HPDE6-E6E7 (cell line): ENCODE measurements at regions not wholly inside any gene's neighbourhood (a gene's known extent, or its start where the extent isn't known, plus 50 kb on each side); places are given as distances from the start of the nearest gene placed in this dataset.
A peak's percentile ranks its signal among the peaks of the same experiment; 100 is the strongest.
"Not testable (repeated sequence)": the region's sequence is repeated elsewhere in the genome, so short reads cannot be mapped to it uniquely, and the experiment has no call there.

Experiments
- DNase-seq: peaks from one replicate; pipeline ENCODE4 v3.0.0; 2011; ENCODE audit warnings: missing footprints; ENCODE audit errors: extremely low spot score

DNA sequence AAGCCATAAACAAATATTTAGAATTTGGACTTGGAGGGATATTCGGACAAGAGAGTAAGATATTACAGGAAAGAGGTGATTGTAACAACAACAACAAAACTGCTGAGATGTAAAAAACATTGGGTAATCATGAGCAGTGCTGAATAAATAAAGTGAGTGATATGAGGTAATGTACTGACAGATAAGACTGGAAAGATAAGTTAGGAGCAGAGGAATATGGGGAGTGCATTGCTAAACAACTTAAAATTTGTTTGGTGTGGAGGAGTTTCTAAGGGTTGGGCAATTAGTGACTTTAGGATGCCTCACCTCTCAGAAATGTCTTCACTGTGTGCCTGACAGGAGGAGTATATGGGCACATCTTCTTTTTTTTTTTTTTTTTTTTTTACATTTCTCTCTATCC lies 637.8 kb upstream of the GRIA3 start:
- DNase-seq: no peak

DNA sequence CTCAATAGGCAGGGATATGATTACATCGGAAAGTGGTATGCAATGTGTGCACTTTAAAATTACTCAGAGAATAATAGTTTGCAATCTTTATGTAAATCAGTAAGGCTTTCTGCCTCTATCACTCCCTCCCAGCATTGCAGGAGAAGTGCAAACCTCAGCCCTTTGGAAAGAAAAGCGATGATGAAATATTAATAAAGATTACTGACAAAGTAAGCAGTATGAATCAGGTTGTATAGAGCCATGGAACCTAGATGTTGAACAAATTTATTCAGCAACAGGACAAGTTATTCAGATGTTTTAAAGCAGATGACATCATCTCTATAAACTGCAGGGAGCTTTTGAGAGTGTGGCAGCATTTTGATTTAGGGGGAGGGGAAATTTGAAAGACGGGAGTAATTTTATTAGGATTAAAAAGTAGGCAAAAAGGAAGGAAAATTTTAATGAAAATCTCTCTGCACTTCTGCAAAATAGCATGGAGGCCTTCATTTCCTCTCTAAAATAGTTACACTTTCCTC lies 631.7 kb upstream of the GRIA3 start:
- DNase-seq: no peak

DNA sequence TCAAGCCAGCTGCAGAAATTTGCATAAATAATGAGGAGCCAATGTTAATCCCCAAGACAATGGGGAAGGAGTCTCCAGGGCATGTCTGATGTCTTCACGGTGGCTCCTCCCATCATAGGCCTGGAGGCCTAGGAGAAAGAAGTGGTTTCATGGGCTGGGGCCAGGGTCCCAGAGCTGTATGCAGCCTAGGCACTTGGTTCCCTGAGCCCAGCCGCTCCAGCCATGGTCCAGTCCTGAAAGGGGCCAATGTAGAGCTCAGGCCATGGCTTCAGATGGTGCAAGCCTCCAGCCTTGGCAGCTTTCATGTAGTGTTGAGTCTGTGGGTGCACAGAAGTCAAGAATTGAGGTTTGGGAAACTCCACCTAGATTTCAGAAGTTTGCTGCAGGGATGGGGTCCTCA lies 628.2 kb upstream of the GRIA3 start:
- no peak for DNase-seq

DNA sequence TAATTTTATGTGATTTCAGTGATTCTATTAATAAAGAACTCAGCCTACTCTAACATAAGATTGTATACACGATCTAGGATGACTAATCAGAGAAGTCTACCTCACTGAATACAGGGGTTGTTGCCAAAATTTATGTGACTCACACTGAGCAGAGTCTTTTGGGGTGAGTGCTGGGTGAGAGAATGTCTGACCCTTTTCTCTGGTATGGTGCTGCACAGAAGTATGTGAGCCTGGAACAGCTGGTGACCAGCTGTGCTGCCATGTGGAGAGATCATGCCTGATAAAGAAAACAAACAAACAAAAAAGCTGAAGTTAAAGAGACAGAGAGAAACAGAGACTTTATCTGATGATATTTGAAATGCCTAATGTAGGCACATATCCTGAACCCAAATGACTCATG lies 618.1 kb upstream of the GRIA3 start:
- peak; percentile 22 for DNase-seq

DNA sequence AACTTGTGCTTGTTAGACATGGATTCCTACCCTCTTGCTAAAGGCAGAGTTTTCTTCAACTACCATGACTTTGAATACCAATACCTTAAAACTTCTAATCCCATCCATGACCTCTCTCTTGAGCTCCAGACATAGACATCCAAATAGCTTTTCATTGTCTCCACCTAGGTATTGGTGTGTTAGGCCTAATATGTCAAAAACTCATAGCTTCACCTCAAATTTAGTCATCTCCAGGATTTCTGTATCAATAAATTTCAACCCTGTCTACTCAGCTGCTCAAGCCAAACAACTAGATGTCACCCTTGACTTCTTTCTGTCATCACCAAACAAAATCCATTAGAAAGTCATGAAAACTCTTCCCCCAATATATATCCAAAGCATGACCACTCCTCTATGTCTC lies 617.7 kb upstream of the GRIA3 start:
- no peak for DNase-seq

DNA sequence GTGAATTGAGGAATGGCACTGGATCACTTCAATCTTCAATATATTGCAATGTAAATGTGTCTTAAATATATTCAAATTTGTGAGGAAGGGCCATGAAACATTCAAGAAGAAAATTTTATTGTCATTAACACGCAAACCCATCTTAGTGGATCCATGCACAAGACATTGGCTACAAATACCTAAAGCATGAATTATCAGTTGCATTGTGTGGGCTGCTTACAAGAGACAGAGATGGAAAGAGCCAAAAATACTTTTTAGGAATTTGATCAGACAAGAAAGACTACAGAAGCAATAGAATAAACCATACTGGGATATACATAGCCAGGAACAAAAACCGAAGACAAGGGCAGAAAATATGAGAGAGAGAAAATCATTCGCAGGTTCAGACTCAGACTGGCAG lies 616.2 kb upstream of the GRIA3 start:
- DNase-seq: no peak

DNA sequence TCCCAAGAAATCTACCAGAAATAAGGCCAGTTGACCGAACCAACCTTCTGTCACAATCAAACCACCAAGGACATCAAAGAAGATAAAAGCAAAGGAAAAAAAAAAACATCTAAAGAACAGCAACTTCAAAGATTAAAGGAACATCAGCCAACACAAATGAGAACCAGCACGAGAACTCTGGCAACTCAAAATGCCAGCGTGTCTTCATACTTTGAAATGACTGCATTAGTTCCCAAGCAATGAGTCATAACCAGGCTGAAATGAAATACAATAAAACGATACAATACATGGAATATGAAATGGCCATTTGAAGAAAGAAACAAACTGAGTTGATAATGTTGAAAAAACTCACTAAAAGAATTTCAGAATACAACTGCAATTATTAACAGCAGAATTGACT lies 611.6 kb upstream of the GRIA3 start:
- DNase-seq: no peak

DNA sequence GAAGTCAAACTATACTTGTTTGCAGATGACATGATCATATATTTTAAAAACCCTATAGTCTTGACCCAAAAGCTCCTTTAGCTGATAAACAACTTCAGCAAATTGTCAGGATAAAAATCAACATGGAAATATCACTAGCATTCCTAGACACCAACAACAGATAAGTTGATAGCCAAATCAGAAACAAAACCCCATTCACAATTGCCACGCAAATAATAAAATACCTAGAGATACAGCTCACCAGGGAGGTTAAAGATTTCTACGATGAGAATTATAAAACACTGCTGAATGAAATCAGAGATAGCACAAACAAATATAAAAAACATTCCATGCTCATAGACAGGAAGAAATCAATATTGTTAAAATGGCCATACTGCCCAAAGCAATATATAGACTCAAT lies 605.0 kb upstream of the GRIA3 start:
- no peak for DNase-seq

DNA sequence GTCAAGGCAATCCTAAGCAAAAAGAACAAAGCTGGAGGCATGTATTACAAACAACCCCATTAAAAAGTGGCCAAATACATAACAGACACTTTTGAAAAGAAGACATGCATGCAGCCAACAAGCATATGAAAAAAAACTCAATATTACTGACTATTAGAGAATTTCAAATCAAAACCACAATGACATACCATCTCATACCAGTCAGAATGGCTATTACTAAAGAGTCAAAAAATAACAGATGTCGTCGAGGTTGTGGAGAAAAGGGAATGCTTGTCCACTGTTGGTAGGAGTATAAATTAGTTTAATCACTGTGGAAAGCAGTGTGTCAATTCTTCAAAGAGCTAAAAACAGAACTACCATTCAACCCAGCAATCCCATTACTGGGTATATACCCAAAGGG lies 604.6 kb upstream of the GRIA3 start:
- DNase-seq: no peak

DNA sequence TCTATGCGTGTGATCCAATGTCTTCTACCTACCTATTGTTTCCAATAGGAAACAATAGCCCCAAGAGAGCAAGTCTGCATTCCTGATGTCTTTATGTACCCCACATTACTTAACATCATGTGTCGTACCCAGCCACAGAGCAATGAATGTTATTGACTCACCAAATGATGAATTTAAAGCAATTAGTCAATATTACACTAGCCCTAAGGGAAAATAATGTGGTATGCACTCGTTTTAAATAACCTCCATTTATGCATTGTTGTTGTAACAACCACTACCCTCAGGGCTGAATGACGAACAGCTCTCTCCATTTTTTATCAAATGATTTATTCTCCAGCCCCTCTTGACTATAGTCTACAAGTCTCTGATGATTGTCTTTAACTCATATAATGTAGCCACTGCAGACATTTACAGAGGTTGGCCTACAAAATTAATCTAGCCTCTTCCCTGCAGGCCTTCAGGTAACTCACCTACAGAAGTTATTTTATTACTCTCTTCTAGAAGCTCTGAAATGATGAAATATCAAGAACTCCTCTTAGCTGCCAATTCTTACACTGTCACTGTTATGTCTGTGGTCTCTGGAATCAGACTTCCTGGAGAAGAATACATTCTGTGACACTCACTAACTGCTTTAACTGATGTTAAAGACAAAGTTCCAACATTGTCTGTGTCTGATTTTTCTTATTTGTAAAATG lies 601.7 kb upstream of the GRIA3 start:
- DNase-seq: peak; percentile 1

DNA sequence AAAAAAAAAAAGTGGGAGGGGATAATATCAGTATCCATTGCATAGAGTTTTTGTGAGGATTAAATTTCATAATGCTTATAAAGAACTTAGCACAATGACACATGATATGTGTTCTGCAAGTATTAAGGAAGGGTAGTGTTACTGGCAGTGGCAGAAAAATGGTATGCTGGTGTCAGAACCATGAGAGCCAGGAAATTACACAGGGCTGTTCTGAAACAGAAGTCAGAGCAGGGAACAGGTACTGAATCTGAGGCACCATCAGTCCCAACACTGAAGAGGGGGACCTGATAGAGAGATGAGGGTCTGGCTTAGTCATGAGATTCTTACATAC lies 601.1 kb upstream of the GRIA3 start:
- no peak for DNase-seq

DNA sequence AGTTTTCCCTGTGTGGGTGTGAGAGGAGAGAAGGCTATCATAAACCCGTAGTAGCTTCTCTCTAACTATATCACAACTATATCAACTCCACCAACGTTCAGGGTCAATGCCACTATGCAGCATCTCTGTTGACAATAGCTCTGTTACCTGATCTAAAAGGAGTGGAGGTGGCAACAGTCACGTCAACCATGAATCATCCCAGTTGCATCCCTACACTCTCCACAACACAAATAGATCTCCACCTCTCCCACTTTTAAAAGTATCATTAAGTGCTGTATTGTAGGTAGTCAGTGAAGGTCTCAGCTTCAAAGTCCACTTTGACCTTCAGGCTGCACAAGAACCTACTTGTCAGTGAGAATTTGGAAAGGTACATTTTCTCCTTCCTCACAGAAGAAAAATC lies 600.5 kb upstream of the GRIA3 start:
- no peak for DNase-seq

DNA sequence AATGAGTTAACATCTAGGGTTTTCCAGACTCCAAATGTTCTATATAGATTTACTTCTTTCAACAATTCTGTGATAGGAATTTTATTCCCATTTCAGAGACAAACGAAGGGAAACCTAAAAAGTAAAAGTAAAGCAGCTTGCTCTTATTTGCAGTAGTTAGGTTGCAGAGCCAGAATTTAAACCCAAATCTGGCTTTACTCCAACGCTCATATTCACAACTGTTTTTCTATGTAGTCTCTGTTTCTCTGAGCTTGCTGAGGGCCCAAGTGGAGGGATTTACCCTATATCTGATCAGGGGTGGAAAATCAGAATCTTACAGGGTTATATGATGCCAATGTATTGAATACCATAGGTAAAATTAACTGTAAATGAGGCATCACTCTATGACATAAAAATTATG lies 599.1 kb upstream of the GRIA3 start:
- no peak for DNase-seq

DNA sequence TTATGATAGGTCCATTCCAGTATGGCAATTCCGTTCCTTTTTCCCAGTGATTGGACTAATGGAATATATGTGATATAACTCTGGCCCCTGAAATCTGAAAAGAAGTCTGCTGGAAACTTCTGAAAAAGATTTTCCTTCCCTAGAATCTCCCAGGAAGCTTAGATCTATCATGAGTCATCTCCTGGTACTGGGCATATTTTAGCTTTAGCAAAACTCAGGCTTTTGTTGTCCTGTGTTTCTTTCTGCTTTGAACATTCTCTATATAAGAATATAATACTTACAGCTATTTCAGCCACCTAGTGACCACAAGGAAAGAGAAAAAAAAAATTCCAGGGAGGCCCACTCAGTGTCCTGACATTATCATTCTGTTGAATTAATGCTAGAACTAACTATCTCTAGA lies 597.2 kb upstream of the GRIA3 start:
- DNase-seq: no peak

DNA sequence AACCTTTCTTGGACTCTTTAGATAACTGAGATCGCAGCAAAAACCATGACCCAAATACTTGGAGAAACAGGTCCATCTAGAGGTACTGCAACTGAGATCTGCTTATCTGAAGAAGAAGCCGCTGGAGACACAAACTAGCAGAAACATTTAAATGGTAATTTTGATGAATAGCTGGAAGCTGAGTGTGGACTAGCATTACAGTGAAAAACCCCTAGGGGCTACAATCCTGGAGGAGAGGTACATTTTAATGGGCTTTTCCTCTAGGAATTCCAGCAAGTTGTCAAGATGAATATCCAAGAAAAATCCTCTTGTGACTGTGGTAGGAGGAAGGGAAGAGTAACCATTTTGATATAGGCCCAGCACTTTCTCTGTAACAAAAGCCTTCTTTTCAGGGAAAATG lies 592.5 kb upstream of the GRIA3 start:
- no peak for DNase-seq

DNA sequence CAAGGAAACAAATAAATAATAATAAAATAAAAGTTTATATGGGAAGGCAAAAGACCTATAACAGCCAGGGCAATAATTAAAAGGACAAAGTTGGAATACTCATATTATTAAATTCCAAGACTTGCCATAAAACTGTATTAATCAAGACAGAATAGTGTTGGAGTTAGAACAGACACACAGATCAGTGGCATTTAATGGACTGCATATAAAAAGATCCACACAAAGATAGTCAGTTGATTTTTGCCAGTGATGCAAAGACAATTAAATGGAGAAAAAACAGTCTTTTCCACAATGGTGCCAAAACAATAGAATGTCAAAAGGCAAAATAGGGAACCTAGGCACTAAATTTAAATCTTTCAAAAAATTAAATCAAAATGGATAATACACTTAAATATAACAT lies 587.1 kb upstream of the GRIA3 start:
- DNase-seq: no peak

DNA sequence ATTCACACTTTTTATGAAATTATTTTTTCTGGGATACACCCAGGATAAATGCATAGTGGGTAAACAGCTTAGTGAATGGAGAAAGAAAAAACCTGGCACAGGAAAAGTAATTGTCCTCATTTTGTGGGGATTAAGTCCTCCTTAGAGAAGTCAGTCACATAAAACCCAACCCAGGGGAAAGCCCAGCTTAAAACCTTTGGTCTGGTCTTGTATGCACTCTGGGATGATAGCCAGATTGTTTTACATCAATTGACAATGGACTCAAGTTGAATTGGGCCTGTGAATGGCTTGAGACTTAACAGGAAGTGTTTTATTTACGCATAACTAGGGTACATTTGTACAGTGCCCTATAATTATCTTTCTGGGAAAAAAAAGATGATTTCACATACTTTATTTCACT lies 561.3 kb upstream of the GRIA3 start:
- no peak for DNase-seq

DNA sequence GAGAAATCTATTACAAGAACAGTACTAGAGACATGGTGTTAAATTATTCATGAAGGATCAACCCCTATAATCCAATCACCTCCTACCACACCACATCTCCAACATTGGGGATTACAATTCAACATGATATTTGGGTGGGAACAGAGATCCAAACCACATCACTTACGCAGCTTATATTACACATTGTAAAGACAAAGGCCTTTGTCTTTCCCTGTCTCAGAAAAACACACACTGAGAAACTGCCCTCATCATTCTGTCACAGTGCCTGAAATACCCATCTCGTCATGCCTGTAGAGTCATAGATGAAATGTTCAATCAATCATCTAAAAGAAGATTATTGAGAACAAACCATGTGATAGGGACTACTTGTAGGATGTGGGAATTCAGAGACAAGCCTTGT lies 558.8 kb upstream of the GRIA3 start:
- DNase-seq: no peak

DNA sequence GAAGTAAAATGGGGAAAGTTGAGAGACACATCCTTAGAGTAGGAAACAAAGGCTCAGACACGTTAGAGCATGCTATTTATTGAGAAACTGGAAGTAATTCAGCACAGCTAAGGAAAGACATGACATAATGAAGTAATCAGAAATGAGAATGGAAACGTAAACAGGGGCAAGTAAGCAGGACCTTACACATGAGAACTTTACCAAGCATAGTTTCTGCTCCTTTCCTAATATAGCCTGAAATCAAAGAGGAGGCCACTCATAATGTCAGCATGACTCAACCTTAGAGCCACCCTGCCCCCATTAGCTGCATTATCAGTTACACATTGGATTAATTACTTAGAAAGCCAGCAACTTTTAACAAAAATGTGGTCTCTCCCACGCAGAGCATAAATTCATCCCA lies 558.3 kb upstream of the GRIA3 start:
- no peak for DNase-seq

DNA sequence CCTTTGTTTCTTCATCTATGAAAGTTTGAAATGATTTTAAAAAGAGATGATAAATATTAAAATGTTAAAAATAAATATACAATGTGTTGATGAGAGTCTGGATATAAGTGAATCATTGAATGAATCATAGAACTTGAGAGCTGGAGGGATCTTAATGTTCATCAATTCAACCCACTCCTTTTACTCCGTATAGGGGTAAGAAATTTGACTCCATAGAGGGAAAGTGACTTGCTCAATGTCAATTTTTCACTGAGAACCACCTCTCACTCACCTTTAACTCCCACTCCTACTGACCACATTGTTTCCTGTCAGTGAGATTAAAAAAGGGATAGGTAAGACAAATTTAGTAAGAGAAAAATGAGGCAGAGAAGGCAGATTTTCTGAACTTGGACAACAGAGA lies 557.2 kb upstream of the GRIA3 start:
- peak; percentile 5 for DNase-seq

DNA sequence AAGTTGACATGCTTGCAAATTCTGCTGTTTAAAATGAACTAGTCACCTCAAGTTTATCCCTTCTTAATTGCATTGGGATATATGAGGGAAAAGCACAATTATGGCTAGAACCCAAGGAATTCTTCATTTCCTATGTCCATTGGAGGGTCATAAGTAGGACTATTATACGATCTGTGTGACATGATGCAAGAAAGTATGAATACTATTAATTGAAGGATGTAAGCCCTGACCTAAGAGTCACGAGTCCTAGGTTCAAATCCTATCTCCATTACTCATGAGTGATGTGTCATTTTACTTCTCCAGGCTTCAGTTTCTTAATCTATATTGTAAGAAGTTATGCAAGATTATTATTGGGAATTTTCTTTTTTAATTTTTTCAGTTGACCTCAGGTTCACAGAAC lies 542.9 kb upstream of the GRIA3 start:
- no peak for DNase-seq

DNA sequence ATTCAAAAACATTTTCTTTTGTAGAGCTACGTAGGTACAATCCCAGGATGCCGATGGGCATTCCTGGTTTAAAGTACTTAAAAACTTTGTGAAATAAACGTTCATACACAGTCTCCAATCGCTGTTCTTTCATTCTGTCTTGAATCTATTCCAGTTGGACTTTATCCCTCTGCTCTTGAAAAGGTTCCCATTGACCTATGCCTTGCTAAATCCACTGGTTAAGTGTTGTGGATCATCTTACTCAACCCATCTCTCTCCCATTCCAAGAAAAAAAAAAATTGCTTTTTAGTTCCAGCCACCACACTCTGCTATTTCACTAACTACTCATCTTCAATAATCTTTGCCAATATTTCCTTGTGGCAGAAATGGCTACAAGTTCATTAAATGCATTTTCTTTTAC lies 542.3 kb upstream of the GRIA3 start:
- no peak for DNase-seq

DNA sequence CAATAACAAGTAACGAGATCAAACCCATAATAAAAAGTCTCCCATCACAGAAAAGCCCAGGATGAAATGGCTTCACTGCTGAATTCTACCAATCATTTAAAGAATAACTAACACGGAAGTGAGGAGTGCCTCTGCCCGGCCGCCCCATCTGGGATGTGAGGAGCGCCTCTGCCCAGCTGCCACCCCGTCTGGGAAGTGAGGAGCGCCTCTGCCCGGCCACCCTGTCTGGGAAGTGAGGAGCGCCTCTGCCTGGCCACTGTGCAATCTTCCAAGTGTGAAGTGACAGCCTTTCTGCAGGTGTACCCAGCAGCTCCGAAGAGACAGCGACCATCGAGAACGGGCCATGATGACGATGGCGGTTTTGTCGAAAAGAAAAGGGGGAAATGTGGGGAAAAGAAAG lies 528.8 kb upstream of the GRIA3 start:
- not testable (repeated sequence) for DNase-seq

DNA sequence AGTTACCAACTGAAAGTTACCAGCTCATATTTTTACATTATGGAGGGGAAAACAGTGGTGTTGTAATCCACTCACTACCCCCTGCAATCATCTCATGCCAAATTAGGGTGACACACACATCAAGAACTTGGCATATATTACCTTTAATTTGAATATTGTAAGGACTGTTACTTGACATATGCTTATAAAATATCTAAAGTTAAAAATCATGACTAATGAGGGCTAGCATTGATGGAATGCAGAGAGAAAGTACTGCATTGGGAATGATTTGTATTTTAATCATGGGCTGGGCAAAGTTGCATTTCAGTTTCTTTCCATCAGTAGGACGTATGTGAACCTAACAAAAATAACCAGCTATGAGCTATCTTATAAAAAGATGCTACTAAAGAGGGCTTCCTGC lies 517.5 kb upstream of the GRIA3 start:
- DNase-seq: no peak
